Stimulated activated CD4-positive, alpha-beta T cell treated with anti-CD3 and anti-CD28 coated beads, Interleukin-15, amount 100 ng/mL, for 1 hour (primary cell): ENCODE measurements at regions not wholly inside any gene's neighbourhood (a gene's known extent, or its start where the extent isn't known, plus 50 kb on each side); places are given as distances from the start of the nearest gene placed in this dataset.
"Not testable (repeated sequence)": the region's sequence is repeated elsewhere in the genome, so short reads cannot be mapped to it uniquely, and the experiment has no call there.

ENCODE experiments used
- DNase-seq, 2 donors: peaks; one replicate each; pipeline ENCODE4 v3.0.0-alpha.2; 2020; ENCODE audit warnings: low read depth in 1 of 2, low spot score in 1 of 2

GRCh38 chr6:79810185-79810705, 137.1 kb downstream of the ELOVL4 start:
- no peak for DNase-seq

GRCh38 chr6:79808921-79809320, 138.4 kb downstream of the ELOVL4 start:
- no peak for DNase-seq

GRCh38 chr6:79806661-79807060, 140.7 kb downstream of the ELOVL4 start:
- not testable (repeated sequence) for DNase-seq

GRCh38 chr6:79804732-79805131, 142.6 kb downstream of the ELOVL4 start:
- no peak for DNase-seq

GRCh38 chr6:79803917-79804316, 143.4 kb downstream of the ELOVL4 start:
- no peak for DNase-seq

- DNase-seq, result no peak
Observed at GRCh38 chr6:79802657-79803300, 144.6 kb downstream of the ELOVL4 start.

GRCh38 chr6:79801362-79801761, 146.0 kb downstream of the ELOVL4 start:
- DNase-seq, result no peak

GRCh38 chr6:79798841-79799240, 148.5 kb downstream of the ELOVL4 start:
- no peak for DNase-seq

GRCh38 chr6:79797912-79798311, 149.4 kb downstream of the ELOVL4 start:
- no peak for DNase-seq

- DNase-seq, result no peak
Observed at GRCh38 chr6:79797163-79797764, 150.1 kb downstream of the ELOVL4 start.

GRCh38 chr6:79796197-79796596, 151.2 kb downstream of the ELOVL4 start:
- DNase-seq, result no peak

GRCh38 chr6:79789896-79790295, 157.5 kb downstream of the ELOVL4 start:
- DNase-seq, result no peak

GRCh38 chr6:79788756-79789155, 157.6 kb downstream of the SH3BGRL2 start:
- DNase-seq, result no peak

GRCh38 chr6:79787626-79788025, 156.5 kb downstream of the SH3BGRL2 start:
- DNase-seq, result no peak

GRCh38 chr6:79784395-79784753, 153.2 kb downstream of the SH3BGRL2 start:
- no peak for DNase-seq

- DNase-seq, result no peak
Observed at GRCh38 chr6:79783670-79784394, 152.7 kb downstream of the SH3BGRL2 start.

- no peak for DNase-seq
Observed at GRCh38 chr6:79782792-79783580, 151.9 kb downstream of the SH3BGRL2 start.

- no peak for DNase-seq
Observed at GRCh38 chr6:79781916-79782315, 150.8 kb downstream of the SH3BGRL2 start.

GRCh38 chr6:79780881-79781280, 149.8 kb downstream of the SH3BGRL2 start:
- DNase-seq, result no peak

- DNase-seq, result no peak
Observed at GRCh38 chr6:79778816-79779215, 147.7 kb downstream of the SH3BGRL2 start.
